ENCODE measurements at regions not wholly inside any gene's neighbourhood (a gene's known extent, or its start where the extent isn't known, plus 50 kb on each side); places are given as distances from the start of the nearest gene placed in this dataset.

DNA sequence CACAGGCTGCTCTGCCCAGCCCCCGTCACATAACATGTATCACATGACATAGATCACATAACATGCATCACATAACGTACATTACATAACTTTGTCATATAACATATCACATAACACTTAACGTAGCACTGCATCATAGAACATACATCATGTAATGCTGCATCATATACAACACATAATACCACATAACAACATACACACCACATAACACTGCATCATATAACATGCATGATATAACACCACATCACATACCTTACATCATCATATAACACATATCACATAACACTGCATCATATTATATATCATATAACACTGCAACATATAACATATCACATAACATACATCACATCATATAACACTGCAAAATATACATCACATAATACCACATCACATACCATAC is 83.8 kb downstream of the AXIN2 start:
- DNase-seq (ENCODE audit: low spot score), result no peak

DNA sequence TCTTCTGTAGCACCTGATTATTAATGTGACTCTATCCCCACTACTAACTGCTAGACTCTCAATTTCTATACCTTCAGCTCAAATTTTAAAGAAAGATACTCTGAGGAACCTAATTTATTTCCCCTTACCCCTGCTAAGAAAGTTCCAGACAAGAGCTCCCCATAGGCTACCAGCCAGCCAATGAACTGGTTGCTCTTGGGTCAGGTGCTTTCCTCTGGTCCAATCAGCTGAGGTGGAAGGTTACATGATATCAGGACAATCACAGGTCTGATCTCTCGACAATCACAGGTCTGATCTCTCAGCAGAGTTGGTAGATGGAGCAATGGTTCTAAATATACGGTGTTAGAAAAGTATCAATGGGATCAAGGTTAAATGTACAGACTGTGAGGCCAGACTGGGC is 86.8 kb downstream of the AXIN2 start:
- no peak for DNase-seq (ENCODE audit: low spot score)

DNA sequence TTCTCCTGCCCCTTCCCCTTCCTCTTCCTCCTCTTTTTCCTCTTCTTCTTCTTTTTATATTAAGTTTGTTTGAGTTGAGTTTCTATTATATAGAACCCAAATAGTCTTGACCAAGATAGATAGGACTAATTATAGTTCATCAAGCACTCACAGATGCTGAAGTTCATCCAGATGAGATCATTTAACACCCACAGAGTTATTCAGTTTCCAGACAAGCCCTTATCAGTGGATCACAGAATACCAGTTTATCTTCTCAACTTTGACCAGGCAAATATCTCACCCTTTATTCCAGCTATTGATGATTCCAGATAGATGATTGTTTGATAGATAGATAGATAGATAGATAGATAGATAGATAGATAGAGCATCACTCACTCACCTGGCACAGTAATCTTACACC is 87.5 kb downstream of the AXIN2 start:
- DNase-seq (ENCODE audit: low spot score), result no peak

DNA sequence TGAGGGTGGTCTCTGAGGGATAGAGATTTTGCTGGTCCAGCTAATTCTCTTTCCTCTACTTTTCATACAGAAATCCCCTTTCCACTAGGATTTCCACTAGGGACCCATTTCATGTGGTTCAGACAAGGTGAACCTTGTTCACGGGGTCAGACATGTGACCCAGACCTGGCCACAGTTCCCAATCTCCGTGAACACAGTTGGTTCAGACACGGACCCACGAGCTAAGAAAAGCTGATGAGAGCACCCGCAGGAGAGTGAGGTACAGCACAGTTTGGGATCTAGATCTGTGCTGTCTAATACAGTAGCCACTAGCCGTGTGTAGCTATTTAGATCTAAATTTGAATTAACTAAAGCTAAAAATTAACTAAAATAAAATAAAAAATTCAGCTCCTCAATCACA is 88.1 kb downstream of the AXIN2 start:
- DNase-seq (ENCODE audit: low spot score), result no peak

DNA sequence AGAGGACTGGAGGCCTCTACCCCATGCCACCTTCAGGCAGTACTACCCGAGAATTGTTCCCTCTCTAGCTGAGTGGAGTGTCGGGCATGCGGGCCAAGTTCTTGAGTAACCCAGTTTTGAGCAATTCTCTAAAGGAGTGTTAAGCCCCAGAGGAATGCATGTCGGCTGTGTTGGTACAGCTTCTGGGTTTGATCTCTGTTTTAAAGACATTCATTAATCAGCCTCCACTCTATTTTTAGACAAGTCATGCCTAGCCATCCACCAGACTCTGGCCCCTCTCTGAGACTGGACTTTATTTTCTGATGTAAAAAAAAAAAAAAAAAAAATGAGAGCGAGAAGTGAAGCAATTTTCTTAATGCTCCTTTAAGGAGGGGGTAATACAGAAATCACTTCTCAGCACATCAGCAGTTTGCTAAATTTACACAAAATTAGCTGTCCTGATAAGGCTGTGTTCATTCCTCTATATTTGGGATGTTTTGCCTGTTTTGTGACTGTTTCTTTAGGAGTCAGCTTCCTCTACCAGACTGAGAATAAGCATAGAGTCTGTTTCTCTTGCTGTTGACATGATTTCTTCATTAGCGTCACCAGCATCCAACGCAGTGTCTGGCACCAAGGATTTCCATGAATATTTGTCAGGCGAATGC is 88.7 kb downstream of the AXIN2 start:
- DNase-seq (ENCODE audit: low spot score), result no peak

DNA sequence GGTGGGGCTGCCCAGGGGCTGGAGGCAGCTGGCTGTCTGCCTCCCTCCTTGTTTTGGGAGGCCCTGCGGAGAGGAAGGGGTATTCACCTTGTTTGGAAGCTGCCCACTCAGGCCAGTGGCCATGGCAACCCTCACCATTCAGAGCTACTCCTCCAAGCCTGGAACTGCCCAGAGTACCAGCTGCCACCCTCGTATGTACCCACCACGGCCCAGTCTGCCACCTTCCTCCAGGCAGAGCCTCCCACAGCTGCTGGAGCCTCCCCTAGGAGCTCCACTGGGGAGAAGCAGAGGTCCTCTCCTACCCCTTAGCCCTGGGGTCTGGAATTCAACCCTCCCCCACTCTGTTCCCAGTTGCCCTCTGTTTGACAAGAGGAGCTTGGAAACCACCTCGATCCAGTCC is 90.7 kb downstream of the AXIN2 start:
- no peak for DNase-seq (ENCODE audit: low spot score)

DNA sequence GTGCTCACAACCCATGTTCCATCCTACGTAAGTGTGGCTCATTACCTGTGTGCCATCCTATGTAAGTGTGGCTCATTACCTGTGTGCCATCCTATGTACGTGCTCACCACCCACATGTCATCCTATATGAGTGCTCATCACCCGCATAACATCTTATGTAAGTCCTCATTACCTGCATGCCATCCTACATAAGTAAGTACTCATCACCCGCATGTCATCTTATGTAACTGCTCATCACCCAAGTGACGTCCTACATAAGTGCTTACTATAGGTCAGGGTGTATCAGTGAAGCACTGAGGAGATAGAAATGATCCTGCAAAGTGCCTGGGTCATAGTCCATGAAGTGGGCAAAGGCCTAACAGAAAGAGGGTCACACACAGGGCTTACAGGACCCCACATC is 93.1 kb downstream of the AXIN2 start:
- DNase-seq (ENCODE audit: low spot score), result no peak

DNA sequence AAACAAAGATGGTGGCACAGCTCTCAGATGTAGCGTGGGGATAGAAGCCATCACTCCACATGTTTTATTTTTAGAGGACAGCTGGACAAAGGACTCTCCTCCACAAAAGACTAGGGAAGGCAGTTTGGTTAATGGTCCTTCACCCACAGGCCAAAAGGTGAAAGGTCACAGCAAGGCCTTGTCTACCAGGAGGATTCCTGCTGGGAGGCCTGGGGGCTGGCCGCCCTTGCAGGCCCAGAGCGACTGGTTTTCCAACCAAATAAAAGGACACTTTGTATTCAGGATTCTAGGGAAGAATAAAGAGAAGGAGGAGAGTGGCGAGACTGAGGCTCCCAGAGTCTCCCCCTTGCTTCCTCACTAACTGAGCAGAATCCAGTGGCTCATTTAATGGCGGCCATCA is 94.3 kb downstream of the AXIN2 start:
- no peak for DNase-seq (ENCODE audit: low spot score)

DNA sequence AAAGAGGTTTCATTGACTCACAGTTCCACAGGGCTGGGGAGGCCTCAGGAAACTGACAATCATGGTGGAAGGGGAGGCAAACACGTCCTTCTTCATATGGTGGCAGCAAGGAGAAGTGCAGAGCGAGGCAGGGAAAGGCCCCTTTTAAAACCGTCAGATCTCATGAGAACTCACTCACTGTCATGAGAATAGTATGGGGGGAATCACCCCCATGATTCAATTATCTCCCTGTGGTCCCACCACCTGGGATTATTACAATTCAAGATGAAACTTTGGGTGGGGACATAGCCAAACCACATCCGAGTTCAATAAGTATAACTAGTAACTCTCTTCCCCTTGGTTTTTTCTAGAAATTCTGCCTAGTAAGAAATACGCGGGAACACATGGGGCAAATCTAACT is 94.9 kb downstream of the AXIN2 start:
- DNase-seq (ENCODE audit: low spot score), result no peak

DNA sequence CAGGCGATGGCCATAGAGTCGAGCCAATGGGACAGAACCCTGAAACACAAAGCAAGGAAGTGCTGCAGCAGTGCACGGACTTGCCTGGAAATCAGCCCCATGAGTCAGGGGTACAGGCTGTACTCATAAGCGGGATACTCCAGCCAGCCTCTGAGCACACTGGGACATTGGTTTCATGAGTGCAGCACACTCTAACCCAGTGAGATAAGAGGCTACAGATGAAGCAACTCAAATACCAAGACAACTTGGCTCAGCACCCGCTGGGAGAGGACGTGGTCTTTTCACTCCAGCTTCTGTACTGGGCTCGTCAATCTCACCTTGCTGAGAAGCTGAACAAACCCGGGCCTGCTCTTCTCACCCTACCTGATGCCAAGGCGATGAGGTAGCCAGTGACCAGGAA is 98.2 kb downstream of the AXIN2 start:
- DNase-seq (ENCODE audit: low spot score), result no peak

DNA sequence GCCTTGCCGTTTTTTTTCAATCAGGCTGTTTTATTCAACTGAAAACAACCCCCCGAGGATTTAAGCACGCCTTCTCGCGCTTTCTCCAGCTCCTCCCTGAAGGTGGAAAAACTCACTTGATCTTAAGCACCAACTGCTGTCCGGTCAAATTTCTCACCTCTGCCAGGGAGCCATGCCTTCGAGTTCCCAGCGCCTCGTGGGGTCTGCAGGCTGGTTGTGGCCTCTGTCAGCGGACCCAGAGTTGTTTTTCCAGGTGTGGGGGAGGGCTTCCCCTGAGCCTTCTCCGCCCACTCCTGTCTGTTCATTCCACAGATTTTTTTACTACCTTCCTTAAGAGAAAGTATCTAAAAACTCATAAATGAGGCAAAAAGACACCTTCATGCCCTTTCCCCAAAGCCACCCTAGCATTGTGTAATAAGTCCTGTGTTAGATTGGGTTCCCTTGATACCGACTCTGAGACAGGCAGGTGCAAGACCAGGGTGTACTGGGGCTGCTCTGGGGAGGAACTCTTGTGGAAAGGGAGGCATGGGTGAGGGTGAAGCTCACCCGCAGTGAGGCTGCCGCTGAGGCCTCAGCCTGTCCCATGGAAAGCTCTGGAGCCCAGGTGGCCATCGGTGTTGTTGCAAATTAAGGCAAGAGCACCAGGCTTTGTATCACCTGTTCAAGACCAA is 101.6 kb downstream of the AXIN2 start:
- DNase-seq (ENCODE audit: low spot score), result no peak

DNA sequence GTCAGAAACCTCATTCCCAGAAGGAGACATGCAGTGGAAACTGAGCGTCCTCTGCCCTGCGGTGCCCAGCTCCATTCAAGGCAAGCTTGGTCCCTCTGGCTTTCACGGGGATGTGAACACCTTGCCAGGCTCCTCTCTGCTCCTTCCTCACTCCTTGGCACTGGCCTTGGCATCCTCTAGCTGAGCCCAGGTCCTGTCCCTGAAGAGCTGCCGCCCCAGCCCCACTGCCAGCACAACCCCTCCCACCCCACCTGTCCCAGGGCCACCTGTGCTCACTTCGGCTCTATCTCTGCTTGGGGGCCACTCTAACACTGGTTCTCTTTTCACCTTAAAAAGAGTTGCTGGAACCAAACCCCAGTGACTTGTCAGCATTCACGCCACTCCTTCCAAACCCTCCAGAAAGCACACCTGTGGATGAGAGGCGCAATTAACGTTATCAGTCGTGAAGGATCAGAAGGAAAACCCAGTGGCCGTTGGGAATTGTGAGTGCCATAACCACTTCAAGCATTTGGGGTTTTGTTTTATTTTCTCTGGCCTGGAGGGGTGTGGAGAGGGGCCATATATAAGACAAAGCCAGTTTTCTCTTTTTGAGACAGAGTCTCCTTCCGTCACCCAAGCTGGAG is 103.7 kb downstream of the AXIN2 start:
- DNase-seq (ENCODE audit: low spot score), result no peak

DNA sequence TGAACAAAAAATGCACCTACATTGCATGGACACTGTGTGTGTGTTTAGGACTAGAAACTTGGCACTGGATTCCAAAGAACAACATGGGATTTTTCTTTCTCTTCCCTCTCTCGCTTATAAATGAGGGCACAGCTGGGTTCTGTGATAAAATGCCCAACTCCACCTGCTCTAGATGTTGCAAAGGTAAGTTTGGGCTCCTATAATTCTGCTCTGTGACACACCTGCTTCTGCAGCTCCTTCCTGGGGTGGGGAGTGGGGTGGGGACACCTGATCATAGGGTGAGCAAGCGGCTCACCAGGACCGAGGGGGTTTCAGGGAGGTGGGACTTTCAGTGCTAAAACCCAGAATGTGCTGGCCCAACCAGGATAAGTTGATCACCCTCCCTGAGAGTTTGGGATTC is 104.3 kb downstream of the AXIN2 start:
- no peak for DNase-seq (ENCODE audit: low spot score)

DNA sequence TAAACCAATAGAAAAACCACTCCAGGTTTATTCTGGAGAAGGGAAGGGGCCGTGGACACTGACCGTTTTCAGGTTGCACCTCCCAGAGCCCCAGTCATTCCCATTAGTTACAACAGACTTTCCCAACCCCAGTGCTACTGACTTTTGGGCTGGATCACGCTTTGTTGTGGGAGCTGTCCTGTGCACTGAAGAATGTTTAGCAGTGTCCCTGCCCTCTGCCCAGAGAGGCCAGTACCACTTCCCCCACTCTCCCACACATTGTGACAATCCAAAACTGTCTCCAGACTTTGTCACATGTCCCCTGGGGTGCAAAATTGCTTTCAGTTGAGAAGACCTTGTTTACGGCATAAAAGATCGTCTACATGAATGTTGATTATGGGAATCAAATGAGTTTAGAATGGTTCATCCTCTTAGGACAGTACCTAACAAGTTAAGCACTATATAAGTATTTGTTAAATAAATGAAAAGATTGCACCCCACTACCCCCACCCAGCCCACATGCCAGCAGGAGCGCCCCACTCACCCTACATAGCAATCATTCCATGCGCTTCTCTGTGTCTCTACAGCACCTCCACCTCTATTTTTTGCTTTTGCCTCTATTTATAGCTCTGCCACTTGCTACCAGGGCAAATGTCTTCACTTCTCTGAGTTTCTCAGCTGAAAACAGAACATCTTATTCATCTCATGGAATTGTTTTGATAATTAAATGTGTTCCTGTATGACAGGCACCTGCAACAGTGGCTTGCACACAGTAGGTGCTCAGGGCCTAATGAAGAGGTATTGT is 104.9 kb downstream of the AXIN2 start:
- no peak for DNase-seq (ENCODE audit: low spot score)

DNA sequence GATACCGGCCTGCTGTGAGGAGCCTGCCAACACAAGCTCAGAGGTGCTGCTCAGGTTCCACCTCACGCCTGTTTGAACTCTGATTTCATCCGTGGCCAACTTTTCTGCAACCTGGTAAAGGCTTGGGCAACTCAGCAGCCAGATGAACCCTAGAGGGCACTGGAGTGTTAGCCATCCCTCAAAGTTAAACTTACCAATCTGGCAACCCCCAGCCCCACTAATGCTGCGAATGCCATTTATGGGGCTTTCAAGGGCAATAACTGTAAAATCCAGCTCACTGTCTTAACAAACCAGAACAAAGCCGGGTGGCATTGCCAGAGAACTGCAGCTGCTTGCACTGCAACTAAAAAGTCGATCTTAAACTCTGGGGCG is 105.5 kb downstream of the AXIN2 start:
- DNase-seq (ENCODE audit: low spot score), result no peak

DNA sequence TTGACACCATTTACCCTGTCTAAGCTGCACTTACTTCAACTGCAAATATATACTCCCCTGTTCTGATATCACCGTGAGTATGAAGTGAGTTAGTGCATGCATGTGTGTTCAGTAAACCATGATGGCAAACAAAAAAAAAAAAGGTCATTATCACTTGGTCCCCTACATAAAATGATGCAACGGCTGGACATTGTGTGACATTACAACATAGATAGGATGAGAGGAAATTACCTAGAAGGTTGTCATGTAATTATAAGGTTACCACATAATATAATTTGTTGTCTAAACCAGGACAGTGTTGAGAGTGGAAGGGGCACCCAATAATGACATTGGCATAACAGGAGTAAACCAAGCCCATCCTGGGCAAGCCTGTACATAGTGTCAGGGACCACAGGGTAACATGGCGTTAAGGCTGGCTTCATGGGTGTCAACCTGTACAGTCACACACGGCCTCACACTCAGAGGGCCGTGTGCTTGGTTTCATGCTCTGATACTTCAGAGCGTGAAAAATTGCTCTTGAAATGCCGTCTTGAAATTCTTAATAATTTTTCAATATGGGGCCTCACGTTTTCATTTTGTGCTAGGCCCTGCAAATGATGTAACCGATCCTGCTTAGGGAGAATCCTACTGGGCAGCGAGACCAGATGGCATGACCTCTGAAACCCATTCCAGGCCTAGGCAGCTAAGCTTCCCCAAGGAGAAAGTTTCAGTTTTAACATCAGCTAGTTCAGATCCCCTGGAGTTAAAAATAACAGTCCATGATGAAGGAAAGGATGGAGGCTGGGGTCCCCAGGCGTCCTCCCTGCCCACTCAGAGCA is 106.1 kb downstream of the AXIN2 start:
- no peak for DNase-seq (ENCODE audit: low spot score)

DNA sequence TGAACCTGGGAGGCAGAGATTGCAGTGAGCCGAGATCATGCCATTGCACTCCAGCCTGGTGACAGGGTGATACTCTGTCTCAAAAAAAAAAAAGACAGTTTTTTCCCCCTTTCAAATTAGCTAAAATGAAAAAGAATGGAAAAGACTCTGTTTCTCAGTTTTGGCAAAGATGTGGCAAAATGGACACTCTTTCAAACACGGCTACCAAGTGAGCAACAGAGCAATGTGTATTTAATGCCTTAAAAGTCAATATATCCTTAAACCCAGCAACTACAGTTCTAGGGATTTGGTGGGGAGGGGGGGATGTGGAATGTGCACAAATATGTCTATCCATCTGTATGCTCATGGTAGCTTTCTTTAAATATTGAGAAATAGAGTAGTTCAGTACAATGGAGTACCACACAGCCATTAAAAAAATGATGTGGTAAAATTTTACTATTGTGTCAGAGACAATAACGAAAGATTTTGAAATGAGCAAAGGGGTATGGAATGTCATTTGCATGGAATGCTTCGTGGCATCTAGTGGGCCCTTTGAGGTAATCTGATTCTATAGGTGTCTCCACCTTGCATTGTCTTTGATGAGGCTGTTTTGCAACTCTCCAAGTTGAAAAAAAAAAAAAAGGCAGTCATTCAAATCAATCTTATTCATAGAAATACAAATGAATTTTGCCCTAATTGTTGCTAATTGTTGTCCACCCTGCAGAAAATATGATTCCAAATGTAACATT is 108.1 kb downstream of the AXIN2 start:
- no peak for DNase-seq (ENCODE audit: low spot score)

DNA sequence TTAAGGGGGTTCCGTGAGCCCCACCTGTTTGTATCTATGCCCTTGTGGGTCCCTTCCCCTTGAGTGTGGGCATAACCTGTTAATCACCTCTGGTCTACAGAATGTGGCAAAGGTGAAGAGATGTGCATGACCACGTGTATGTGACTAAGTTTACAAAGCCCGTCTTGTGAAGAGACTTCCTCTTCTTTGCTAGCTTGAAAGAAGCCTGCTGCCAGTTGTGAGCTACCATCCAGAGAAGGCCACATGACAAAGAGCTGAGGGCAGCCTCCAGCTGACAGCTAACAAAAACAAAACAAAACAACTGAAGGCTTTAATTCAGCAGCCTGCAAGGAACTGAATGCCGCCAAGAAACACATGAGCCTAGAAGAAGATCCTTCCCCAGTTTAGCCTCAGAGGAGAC is 112.0 kb downstream of the AXIN2 start:
- DNase-seq (ENCODE audit: low spot score), result no peak

DNA sequence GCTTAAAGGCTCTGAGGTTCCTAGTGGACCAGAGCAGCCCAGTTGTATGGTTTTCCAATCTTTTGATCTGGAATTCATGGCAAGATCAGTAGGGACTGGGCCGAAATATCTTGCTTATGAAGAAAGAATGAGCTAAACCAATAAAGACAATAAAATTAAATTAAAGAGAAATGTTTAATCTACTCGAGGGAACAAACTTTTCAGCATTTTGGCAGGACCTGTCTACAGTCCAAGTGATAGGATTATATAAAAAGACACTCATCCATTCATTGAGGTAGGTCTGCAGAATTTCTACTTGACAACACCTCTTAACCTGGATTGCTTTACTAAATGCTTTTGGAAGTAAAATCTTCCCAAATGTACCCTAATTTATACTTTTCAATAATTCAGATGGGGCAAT is 113.6 kb downstream of the AXIN2 start:
- no peak for DNase-seq (ENCODE audit: low spot score)

DNA sequence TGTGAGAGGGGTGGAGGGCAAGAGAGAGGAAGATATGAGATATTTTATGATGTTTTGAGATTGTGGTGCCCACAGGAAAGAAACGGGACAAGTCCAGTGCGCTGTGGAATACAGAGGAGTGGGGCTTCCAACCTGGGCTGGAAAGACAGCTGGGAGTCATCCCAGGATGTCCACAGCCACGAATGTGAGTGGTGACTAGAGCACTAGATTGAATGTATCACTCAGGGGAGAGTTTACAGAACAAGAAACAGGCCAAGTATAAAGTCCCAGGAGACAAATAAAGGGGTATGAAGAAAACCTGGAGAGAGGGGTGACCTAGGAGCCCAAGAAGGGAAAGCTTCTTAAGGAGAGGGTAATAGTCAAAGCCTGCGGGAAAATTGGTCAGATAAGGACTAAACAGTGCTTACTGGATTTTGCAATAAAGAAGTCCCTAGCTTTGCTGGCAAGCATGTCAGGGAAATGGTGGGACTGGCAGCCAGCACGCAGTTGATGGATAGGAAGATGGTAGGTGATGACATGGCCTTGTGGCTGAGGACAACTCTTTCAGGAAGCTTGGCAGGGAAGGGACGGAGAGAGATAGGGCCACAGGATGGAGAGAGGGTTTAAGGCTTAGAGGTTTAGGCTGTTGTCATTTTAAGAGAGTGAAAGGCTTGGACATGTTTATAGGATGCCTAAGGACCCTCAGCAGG is 114.5 kb downstream of the AXIN2 start:
- DNase-seq (ENCODE audit: low spot score), result no peak

DNA sequence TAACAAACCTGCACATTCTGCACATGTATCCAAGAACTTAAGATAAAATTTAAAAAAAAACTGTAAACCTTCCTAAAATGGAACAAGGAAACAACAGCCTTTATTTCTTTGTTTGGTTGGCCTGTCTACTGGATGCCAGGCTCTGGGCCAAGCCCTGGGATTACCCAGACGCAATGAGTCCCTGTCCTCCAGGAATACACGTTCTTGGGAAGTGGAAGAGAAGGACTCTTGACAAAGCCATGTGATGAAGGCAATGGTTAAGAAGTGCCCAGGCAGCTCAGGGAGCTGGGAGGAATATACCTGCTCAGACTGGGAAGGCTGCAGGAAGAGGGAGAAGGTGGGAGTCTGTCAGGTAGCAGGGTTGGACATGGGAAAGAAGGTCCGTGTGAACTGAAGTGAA is 115.4 kb downstream of the AXIN2 start:
- no peak for DNase-seq (ENCODE audit: low spot score)
